Stimulated activated CD8-positive, alpha-beta memory T cell treated with anti-CD3 and anti-CD28 coated beads, Interleukin-12 subunit alpha, Interleukin-12 subunit beta, amount 100 ng/mL, for 24 hours (primary cell): ENCODE measurements at regions not wholly inside any gene's neighbourhood (a gene's known extent, or its start where the extent isn't known, plus 50 kb on each side); places are given as distances from the start of the nearest gene placed in this dataset.

Source experiments
- DNase-seq: peaks from one replicate; pipeline ENCODE4 v3.0.0-alpha.2; 2020; ENCODE audit errors: extremely low read depth

DNA sequence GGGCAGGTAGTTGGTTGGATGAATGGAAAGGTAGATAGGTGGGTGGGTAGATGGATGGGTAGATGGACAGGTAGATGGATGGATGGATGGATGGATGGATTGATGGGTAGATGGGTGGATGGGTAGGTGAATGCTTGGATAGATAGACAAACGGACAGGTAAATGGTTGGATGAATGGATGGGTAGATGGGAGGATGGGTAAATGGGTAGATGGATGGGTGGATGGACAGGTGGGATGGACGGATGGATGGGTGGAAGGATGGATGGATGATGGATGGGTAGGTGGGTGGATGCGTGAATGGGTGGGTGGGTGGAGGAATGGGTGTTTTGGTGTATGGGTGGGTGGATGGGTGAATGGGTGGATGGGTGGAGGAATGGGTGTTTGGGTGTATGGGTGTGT is 50.1 kb upstream of the ASAP2 start:
- DNase-seq: no peak

DNA sequence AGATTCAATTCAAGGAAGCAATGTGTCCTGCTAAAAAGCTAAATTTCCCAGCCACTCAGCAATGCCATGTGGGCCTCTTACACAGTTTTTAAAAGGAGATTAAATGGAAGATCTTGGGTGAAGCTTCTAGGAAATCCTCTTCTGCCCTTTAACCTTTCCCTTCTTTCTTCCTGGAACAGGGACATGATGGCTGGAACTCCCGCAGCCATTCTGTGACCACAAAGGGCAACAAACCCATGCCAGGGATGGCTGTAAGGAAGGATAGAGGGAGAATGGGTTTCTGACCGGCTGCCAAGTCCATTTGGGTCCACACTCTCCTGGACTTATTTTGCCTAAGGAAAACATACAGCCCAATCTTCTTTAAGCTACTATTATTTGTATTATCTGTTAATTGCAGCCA is 52.6 kb upstream of the ASAP2 start:
- DNase-seq: no peak

DNA sequence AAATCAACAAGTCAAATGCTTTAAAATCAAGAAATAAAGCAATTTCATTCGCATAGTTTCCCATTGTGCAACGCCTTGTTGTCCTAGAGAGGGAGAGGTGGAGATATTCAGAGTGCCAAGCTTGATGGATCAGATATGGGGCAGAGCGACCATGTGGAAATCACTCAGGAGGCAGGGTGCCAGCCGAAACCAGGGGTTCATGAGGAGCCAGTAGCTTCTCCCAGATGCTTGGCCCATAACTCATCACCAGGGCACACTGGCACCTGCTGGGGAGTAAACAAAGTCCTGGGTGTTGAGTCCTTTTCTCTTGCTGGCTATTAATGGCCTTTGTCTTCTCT is 53.0 kb upstream of the ASAP2 start:
- no peak for DNase-seq

DNA sequence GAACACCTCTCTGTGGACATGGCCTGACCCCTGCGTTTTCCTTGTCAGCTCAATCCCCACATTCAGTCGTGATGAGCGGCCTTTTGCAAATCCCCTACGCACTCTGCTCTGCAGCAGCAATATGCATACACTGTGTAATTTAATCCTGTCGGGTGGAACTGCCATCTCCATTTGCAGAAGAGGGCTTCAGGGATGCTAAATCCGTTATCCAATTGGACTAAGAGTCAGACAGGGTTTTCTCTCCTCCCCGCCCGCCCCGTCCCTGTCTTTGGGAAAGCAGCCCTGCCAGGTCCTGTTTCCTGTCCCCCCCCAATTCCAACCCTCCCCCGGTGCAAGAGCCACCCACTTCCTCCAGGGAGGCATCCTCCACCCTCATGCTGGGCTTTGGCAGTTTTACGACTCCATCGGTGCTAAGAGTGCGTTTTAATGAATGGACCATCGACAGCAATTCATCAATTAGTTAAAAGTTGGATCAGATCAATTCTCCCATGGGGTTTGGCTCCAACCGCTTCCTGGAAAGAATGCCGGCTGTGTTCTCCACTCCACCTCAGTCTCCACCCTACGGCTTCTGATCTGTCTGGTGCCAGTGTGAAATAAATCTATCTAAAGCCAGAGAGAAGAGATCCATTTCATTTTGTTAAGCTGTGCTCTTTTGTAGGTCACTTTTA is 53.5 kb upstream of the ASAP2 start:
- no peak for DNase-seq

DNA sequence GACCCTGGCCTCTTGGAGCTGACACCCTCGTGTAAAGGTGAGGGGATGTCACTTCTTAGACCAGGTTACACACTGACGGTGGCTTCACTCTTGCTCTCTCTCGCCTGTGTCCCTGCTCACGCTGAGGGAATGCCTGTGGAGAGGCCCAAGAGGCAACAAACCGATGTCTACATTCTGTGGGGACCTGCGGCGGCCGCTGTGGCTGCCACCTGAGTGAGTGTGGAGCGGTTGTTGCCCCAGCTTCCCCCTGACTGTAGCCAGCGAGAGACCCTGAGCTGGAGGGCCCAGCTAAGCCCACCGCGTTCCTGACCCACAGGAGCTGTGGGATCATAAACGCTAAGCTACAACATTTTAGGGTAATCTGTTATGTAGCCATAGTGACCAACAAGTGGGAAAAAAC is 55.7 kb upstream of the ASAP2 start:
- no peak for DNase-seq

DNA sequence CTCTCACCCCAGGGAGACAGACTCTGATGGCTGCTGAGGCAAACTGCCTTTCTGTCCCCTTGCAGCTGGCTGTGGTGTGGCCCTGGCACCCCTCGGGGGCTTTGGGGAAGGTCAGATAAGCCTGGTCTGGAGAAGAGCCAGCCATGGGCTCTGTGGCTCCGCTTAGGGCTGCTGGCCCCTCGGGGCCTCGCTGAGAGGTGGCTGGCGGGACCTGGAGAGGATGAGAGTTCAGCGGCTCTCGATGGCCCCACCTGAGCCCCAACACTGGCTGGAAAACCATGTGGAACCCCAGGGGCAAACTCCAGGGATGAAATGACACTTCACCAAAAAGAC is 56.1 kb upstream of the ASAP2 start:
- DNase-seq: no peak

DNA sequence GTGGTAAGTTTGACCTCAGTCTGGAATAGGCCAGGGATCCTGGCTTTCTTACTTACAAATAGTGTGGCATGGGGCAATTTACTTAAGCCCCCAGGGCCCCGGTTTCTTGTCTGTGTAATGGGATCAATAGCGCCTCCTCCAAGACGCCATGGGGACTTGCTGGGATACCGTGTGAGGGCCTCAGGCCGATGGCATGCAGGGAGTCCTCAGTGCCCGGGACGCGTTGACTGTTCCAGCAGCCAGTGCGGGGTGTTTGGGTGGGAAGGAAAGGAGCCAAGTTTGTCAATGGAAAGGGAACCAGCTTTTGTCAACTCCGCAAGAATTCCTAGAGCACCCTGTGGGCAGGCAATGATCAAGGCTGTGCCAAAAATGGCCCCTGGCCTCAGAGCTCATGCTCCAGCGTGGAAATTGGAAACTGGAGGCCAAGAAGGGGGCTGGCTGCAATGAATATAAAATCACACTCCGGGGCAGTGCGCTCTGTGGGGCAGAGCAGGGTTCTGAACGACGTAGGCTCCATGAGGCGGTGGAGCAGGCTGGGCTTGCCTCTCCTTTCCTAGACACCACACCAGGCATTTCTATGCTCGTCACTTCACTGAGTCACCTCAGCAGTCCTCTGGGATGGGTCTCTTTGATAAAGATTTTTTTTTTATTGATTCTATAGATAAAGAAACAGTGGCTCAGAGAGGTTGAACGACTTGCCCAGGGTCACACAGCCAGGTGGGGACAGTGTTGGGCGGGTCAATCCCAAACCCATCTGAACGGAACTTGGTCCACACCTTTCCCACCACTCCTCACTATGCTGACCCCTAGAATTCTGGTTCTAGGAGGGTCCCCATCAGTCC is 56.7 kb upstream of the ASAP2 start:
- DNase-seq: no peak

DNA sequence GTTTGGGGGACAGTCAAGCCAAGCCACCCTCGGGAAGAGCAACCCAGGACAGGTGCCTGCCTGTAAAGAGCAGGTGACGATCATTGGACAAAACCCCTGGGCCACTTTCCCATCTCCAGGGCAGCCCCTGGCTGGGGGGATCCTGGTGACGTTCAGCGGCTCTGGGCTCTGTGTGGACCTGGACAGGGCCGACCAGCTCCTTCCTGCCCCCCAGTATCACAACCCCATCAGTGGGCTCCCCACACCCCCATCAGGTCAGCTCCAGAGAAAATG is 57.3 kb upstream of the ASAP2 start:
- DNase-seq: no peak

DNA sequence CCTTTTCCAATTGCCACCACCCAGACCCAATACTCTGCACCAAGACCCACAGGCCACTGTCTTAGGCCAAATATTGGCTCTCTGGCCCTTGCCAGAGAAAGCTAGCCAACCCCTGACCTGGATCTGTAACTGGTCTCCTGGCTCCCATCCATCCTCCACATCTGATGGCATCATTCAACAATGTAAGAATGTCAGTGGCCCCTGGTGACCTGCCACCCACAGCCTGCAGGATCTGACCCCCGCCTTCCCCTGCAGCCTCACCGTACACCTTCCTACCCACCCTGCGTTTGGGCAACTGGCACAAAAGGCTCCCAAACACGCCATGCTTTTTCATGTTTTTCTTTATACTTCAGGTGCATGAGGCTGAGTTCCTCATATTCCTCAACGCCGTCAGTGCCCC is 60.0 kb upstream of the ASAP2 start:
- no peak for DNase-seq

DNA sequence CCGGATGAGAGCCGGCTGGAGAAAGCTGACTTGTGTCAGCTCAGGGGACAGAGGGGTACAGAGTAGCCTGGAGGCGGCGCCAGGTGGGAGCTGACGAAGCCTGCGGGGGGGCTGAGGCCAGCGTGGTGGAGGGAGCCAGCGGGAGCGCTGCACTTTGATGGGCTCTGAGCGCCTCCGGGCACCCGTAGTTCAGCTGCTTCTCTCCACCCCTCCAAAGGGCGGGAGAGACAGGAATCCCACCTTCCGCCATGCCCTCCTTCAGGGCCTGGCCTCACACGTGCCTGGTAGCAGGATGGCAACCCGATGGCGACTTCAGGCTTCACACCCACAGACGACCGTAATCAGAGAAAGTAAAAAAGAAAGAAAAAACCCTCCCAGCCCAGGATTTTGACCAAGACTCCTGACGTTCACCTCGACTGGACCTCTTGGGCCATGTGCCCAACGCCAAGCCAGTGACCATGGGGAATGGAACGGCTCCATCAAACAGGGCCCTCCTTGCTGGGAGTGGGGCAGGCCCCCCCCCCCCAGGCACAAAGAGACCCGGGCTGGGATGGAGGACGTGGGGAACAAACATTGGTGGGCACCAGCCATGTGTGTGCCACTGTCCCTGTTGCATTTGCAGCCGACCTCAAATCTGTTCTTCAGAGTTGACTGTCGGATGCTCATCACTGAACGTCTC is 60.7 kb upstream of the ASAP2 start:
- no peak for DNase-seq

DNA sequence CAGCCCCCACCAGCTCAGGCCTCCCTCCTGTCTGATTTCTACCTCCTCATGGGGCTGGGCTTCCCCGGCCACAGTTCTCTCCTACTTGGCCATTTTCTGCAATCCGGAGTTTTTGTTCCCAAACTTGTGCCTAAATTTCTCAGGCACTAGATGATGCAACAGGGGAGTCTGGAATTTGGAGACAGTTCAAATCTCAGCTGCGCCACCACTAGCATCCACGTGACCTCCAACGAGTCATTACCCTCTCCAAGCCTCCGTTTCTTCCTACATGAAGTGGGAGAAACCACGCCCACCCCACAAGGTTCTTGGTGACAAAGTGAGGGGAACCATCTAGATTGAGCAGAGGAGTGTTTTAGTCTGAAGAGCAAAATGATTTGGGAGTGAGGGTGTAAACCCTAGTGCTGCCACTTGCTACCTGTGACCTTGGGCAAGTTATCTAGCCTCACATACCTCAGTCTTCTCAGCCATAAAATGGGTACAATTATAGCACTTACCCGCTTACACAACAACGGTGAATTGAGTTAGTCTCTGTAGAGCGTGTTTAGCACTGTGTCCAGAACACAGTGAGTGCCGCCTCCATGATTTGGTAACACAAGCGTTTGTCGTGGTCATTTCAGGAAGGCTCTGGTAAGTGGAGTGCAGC is 61.4 kb upstream of the ASAP2 start:
- no peak for DNase-seq

DNA sequence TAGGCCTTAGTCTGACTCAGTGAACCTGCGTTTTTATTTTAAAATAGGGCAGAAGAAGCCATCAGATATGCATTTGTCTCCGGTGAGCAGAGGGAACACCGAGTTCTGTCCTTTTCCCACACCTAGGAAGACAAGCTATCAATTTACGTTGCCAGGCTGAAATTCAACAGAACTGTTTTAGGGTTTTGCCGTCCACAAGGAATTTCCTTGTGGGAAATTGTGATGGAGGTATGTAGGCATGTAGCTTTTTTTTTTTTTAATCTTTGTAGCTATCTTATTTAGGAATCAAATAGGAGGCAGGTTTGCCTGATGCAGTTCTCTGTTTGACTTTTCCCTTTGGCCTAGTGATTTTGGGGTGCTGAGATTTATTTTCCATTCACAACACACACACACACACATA is 62.0 kb upstream of the ASAP2 start:
- DNase-seq: no peak

DNA sequence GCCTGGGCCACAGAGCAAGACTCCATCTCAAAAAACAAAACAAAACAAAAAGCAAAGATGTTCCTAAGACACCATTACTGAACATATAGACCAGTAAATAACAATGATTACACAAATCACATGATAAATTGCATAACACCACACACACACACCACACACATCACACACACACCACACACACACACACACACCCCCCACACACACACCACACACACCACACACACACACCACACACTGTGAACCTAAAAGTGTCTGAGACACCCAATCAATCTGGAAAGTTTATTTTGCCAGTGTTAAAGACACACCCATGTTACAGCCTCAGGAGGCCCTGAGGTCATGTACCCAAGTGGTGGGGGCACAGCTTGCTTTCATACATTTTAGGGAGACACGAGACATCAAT is 62.6 kb upstream of the ASAP2 start:
- DNase-seq: no peak

DNA sequence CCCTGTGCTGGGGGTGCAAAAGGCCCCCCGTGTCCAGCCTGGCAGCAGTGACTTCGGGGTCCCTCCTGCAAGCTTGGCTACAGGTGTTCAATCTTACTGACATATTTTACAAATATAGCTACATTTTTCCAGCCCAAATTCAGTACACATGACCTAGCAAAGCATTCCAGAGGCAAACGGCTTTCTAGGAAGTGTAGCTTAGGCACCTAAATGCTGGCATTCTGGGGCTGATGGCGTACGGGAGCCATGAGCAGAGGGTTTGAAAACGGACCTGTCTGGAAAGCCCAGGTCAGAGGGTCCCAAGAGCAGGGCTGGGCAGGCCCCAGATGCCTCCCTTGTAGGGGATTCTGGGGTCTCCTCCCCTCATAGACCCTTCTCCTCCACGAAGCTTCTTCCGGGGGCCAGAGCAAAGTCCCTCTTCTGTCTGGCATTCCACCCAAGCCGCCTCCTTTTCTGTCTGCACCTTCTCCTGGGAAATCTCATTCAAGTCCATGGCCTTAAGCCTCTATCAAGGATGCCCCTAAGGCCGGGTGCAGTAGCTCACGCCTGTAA is 63.3 kb upstream of the ASAP2 start:
- no peak for DNase-seq

DNA sequence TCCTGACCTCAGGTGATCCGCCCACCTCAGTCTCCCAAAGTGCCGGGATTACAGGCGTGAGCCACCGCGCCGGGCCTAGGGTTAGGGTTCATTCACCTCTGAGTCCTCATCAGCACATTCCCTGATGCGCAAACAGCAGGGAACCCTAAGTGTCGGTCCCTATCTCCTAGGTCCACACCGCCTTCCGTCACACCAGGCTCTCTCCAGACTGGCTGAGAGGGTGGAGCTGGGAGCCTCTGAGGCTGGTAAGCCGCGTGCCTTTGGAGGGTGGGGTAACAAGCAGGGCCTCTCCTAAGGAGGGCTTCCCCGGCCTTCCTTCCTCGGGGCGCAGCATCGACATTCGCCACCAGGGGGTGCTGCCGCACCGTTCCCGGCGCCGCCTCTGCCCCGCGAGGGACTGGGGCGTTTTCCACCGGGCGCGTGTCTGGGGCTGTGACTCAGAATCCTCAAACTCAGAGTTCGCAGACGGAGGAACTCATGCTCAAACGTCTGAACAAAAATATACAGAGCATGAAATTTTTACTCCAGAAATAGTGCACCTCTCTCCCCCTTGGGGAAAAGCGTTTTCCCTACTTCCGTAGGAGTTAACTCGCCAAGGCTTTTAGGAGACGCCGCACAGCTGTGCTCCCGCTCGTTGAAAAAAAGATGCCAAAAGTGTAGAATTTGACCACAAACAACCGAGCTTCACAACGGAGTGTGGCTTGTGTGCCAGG is 63.9 kb upstream of the ASAP2 start:
- peak; percentile 59 for DNase-seq

DNA sequence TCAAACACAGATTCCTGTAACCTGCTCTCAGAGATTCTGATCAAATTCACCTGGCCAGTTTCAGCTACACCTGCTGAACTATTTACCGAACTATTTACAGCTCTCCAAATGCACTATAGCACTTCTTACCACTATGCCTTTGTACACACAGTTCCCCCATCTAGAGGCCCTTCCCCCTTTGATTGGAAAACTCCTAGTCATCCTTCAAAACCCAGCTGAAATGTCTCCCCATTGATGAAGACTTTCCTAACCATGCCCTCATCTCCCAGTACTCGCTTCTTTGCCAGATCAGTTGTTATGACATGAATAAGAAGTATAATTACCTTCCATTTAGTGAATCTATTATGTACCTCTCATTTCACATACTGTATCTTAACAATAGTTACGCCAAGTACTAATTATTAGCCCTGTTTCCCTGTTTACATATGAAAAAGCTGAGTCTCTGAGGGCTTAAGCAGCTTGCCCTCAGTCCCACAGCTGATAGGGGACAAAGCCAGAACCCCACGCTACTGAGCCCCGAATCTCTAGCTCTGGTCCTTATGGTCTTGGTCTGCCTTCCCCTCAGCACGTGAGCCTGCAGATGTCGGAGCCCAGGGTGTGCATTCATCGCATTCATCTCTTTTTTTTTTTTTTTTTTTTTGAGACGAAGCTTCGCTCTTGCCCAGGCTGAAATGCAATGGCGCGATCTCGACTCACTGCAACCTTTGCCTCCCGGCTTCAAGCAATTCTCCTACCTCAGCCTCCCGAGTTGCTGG is 64.7 kb upstream of the ASAP2 start:
- no peak for DNase-seq

DNA sequence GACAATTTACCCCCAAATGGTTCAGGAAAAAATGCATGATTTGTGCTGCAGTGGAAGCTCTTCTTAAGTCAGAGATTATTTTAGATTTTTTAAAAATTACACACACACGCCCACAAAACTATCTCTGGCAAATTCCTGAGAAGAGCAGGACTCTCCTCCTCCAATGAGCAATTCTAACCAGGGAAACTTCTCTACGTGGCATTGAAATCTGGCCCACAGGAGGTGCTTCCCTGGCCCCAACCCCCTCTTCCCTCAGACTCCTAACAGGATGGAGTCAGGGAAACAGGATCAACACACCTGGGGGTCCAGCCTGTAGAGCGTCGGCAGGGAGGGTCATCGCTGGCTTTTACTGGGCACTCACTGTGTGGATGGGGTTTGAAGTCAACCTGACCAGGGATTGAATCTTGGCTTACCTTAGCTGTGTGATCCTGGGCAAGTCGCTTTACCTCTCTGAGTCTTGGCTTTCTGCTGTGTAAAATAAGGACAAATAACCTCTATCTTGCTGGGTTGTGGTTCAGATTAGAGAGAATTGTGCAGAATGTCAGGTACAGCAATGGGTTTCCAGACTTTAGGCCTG is 65.4 kb upstream of the ASAP2 start:
- no peak for DNase-seq

DNA sequence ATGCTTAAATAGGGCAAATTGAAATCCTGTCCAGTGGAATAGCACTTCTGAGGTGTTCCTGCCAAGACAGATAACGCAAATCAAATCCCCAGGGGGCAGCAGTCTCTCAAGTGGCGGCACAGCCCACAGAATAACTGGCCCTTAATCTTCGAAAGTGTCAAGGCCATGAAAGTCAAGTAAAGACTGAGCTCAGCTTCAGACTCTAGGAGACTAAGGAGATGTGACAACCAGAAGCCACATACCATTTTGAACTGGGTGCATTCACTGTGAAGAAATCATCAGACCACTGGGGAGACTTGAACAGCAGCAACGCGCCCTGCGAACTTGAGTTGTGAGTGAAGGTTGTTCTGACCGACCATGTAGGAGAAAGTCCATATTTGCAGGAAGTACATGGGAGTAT is 66.0 kb upstream of the ASAP2 start:
- DNase-seq: no peak

DNA sequence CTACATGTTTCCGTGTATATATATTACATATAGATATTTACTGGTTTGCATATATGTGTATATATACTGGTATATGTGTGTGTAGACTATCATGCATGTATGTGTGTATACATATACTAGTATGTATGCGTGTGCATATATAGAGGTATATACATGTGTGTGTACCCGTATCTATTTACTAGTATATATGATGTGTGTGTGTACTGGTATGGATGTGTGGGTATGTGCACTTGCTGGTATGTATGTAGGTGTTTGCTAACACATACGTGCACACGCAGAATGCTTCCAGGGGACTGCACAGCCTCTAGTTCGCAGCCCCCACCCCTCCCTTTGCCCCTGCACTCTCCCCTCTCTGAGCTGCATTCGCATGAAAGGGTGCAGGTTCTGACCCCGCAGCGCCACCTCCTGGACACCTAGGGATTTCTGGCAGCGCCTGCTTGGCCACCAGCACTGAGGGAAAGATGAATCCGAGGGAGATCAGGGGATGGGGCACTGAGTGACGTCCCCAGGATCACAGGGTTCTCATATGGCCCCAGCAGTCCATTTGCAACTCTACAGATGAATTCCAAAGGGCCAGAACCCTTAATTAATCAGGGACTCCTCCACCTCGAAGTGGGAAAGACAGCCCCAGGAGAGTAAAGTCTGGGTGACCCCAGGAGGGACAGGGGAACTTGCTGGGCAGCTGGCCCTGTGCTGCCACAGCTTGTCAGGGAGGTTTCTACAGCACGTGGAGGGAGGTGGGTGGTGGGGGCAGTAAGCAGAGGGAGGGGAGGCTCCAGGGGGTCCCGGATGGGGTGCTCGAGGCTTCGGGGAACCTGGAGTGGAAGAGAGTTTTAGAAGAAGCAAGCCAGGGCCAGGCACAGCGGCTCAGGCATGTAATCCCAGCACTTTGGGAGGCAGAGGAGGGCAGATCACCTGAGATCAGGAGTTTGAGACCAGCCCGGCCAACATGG is 66.8 kb upstream of the ASAP2 start:
- peak; percentile 31 for DNase-seq
